Stimulated activated CD4-positive, alpha-beta T cell treated with anti-CD3 and anti-CD28 coated beads, Interleukin-1b, Interleukin-23, amount 100 ng/mL, for 1 hour (primary cell): ENCODE measurements at regions not wholly inside any gene's neighbourhood (a gene's known extent, or its start where the extent isn't known, plus 50 kb on each side); places are given as distances from the start of the nearest gene placed in this dataset.

Experiments used
- DNase-seq, 2 donors: peaks; one replicate each; pipeline ENCODE4 v3.0.0-alpha.2; 2020; ENCODE audit warnings: low read depth in 2 of 2

DNA sequence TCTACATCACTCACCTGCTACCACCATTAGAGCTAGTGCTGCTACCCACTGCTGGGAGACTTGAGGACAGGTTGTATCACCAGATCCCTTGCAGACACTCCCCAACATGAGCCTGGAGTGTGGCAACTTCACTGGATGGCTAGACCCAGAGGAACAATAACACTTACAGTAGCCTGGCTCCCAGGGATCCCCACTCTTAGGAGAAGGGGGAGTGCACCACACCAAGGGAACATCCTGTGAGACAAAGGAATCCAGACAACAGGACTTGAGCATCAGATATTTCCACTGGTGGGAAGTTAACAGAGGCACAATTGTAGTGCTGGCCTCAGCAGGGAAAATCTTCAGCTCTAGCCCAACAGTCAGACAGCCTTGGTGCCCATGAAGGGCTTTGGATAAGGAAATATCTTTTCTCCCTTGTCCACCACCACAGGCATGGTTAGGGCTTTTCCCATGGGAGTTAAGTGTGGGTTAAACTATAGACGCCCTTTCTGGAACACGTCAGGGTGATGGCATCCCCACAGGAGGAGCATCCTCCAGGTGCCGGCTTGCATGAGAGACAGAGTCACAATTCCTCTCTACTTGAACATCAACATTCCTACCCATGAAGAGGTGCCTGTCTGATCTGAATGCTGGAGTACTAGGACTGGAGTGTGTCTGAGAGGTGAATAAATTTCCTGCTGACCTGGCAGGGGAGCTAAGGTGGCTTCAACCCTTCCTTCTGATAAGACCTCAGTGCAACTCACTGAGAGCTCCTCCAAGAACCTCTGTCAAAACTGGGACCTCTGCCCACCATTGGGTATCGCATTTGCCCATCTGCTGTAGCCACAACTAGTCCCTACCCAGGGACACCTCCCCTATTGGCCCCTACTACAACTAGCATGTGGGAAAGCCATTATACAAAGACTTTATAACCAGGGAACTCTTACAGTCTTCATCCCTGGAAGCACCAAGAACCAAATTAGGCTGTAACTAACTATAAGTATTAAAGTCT is 55.4 kb upstream of the SIRPG start:
- no peak for DNase-seq

DNA sequence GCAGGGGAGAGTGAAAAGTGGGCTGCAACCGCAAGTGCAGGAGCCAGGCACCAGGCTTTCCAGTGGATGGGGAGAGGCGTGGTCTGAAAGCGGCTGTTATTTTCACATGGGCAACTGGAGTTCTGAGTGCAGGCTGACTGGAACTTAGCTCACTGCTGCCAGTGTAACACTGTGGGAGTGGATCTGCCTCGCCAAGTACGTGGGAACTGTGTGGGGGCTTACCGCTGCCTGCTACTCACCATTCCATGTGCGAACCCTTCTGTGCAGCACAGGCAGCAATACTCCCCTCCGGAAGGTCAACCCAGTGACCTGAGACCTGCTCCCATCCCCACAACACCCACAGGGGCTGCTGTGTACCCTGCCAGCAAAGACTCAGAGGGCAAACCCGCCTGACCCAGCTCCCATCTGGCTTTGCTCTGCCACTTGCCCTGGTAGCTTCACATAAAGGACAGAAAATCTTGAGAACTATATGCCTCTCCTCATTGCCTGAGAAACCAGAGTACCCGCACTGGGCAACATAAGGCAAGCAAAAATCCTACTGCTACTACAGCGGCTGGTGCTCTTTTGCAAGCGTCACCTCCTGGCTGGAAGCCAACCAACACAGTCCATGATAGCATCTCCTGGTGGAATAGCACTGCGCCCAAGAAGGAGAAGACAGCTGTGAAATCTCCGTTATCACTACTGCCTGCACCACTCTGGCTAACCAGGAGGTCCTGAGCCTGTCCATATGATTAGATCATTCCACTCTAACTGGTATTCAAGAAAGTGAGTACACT is 54.4 kb upstream of the SIRPG start:
- DNase-seq: no peak

DNA sequence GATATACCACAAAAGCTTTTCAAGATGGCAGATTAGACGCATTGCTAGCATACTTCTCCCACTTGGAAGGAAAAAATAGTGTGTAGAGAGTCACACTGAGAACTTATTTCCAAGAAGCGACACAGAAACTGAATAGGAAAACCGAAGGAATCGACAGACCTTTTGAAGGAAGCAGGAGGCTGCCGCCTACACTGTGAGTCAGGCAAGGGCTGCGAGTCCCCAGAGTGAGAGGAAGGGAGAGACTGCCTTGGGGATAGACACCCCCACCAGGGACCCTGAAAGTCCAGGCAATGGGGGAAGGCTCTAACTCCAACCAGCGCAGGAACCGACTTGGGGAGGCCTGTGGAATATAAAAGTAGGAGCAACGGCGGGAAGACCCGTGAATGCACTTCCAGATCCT is 53.7 kb upstream of the SIRPG start:
- DNase-seq: no peak

DNA sequence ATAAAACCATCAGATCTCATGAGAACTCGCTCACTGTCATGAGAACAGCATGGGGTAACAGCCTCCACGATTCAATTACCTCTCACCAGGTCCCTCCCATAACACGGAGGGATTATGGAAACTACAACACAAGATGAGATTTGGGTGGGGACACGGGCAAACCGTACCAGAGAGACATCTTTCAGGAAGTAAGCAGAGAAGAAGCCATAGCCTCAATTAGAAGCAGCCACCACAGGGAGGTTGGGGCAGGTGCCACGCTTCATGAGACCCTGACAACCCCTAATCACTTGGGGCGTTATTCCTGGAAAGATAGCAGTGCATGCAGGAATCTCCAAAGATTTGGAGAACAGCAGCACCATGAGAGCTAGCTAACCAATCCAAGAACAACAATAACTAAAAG is 52.9 kb upstream of the SIRPG start:
- no peak for DNase-seq

DNA sequence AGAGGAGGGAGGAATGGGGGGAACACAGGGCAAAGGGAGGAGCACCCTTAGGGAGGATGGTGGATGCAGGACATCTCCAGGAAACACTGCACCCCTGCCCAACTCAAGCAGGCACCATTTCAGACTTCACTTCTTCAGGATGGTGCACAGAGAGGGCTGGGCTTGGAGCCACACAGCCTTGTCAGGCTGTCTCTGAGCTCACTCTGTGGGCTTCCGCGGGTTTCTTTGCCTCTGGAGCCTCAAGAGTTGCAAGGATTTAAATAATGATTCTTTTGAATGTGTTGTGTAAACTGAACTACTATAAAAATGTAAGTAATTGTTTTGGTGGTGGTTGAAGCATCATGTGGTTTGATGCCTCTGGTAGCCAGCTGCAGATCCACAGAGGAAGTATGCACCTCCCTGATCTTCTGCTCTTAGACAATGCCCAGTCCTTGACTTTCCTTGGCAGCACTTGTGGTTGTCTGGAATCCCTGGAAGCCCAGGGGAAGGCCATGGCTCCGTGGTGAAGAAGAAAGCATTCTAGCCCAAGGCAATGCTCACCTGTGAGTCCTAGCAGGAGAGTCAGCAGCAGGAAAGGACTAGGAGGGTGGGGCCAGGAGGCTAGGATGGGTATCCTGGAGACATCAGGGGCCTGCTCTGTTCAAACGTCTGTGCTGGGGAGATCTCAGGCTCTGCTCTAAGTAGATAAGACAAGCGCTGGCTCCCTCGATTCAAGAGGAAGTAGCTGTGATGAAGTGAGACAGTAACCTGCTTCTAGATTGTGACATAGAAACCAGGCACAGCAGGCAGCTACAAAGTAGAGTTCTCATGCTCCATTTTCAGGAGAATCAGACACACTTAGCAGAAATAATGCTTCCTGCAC is 50.2 kb upstream of the SIRPG start:
- no peak for DNase-seq
